GM13977 (cell line): ENCODE measurements at regions not wholly inside any gene's neighbourhood (a gene's known extent, or its start where the extent isn't known, plus 50 kb on each side); places are given as distances from the start of the nearest gene placed in this dataset.

Source experiments
- DNase-seq: peaks from one replicate; pipeline ENCODE4 v3.0.0; 2012; ENCODE audit warnings: low spot score
- in situ Hi-C: fragments of 300-500 bp; cut with MboI; formaldehyde crosslinking; loops from one replicate; pipeline ENCODE4 v1.12.0; 2022; ENCODE audit warnings: low sequenced_read_pairs, low pct_unique_long_range_greater_than_20kb, mixed read lengths, inconsistent platforms; ENCODE audit not compliant: unreplicated experiment
- TF ChIP-seq, protein P1 (sequence below): IDR thresholded peaks from 2 replicates; pipeline ENCODE4 v1.5.1; 2012; ENCODE audit warnings: mild to moderate bottlenecking, control low read depth; ENCODE audit not compliant: insufficient read depth; ENCODE audit errors: extremely low read depth, missing control alignments

DNA sequence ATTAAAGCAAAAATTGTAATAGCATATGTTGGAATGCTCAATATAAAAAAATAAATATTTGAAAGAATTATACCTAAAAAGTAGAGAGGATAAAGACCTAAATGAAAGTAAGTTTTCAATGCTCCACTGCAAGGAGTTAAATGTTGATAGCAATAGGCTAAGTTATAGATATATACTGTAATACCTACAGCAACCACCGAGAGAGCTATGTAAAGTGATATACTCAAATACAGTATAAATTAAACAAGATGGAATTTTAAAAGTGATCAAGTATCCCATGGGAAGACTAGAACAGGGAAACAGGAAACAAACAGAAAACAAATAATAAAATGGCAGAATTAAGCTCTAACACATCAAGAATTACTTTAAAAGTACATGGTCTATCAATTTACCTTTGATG, 73.9 kb downstream of the CASP3 start:
- no peak for DNase-seq
- TF ChIP-seq, protein P1, sequence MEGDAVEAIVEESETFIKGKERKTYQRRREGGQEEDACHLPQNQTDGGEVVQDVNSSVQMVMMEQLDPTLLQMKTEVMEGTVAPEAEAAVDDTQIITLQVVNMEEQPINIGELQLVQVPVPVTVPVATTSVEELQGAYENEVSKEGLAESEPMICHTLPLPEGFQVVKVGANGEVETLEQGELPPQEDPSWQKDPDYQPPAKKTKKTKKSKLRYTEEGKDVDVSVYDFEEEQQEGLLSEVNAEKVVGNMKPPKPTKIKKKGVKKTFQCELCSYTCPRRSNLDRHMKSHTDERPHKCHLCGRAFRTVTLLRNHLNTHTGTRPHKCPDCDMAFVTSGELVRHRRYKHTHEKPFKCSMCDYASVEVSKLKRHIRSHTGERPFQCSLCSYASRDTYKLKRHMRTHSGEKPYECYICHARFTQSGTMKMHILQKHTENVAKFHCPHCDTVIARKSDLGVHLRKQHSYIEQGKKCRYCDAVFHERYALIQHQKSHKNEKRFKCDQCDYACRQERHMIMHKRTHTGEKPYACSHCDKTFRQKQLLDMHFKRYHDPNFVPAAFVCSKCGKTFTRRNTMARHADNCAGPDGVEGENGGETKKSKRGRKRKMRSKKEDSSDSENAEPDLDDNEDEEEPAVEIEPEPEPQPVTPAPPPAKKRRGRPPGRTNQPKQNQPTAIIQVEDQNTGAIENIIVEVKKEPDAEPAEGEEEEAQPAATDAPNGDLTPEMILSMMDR: no peak
- in situ Hi-C loops: no loop called here

DNA sequence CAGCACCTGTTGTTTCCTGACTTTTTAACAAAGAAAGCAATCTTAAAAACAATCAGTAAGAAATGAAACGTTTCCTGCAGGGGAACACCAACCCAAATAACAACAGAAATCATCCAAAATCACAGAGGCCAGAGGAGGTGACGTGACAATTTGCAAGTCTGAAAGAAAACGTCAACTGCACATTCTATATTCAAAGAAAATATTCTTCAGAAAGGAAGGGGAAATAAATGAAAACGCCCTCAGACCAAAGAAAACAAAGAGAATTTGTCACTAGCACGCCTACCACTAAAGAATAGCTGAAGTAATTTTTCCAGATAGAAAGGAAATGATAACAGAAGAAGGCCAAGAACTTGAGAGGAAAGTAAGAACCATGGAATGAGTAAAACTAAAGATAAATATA, 74.4 kb downstream of the CASP3 start:
- in situ Hi-C loops: no loop called here
- no peak for DNase-seq

DNA sequence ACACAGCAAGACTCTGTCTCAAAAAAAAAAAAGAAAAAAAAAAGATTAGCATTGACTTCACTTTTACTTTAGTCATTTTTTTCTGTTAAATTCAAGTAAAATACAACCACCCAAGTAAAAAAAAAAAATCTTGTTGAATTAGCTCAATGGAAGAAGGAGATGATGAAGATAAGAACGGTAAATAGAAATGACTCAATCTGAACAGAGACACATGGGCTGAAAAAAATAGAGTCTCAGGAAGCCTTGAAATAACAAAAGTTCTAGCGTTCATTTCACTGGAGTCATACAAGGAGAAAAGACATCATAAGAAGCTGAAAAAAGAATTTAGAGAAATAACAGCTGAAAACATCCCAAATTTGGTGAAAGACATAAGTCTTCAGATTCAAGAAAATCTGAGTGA, 75.5 kb downstream of the CASP3 start:
- TF ChIP-seq, protein P1: no peak
- in situ Hi-C loops: no loop called here
- no peak for DNase-seq

More for the DNA sequence above, 74.4 kb downstream of the CASP3 start:
- TF ChIP-seq, protein P1: no peak

DNA sequence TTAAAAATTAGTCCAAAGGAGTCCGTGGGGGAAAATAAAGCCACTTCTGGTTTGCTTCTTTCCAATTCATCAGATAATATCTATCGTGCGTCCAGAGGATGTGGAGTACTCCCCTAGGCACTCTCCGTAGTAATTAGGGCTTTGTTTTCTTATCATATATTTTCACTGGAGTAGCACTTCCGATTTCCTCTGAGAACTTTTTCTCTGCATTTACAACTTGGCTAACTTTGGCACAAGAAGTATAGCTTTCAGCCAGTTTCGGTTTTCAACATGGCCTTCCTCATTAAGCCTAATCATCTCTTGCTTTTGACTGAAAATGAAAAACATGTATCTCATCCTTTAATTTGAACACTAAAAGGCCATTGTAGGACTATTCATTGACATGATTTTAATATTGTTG, 80.5 kb downstream of the CASP3 start:
- DNase-seq: no peak
- in situ Hi-C loops: no loop called here
- TF ChIP-seq, protein P1: no peak

DNA sequence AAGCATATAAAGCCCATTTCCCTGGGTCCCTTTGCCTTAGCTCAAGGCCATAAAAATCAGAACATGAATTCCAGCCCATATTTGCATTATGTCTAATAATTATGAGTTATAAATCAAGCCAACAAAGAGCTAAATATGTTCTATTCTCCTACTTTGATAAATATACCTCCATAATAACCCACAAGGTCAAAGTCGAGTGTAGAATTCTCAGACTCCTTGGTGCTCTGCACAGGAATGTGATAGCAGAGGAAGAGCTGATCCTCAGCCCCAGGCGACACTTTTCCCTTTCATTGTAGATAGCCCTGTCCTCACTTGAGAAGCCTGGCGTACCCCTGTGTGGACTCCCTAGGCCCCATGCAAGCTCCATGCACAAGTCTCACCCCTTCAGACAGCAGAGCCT, 85.6 kb downstream of the CASP3 start:
- DNase-seq: no peak

DNA sequence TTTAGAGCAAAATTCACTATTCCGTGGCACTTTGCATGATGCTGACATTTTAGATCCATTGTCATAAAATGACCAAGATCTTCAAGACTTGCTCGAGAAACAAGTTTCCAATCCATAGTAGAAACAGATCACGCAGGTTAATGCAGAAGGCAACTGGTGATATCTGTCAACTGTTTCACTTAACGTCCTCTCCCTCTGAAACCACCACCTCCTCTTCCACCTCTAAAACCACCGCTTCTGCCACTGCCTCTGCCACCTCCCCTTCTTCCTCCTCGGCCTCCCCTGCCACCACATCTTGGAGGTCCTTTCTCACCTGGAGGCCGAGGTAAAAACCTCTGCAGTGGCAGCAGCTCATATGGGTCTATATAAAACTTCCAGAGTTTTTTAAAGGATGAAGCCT, 84.6 kb upstream of the IRF2 start:
- TF ChIP-seq, protein P1: no peak
- in situ Hi-C loops: no loop called here

More for the DNA sequence above, 85.6 kb downstream of the CASP3 start:
- in situ Hi-C loops: no loop called here
- TF ChIP-seq, protein P1: no peak

DNA sequence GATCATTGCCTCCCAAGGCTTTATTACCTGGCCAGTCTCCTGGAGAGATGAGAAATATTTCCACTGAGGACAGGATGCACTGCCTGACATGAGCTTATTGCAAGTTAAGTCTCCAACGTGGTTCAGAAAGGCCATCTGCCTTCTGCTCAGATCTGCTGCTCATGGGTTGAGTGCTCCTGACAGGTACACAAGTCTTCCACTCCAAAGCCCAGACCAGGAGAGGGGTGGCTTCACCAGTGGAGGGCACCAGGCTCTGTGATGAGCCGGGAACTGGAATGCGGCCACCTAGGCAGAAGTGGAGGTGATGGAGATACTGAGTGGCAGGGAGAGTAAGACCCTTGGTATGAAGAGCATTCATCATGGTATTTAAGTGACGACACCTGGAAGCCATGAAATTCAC, 79.5 kb upstream of the IRF2 start:
- TF ChIP-seq, protein P1: no peak
- no peak for DNase-seq
- in situ Hi-C loops: no loop called here

More for the DNA sequence above, 84.6 kb upstream of the IRF2 start:
- no peak for DNase-seq
